ENCODE measurements at regions not wholly inside any gene's neighbourhood (a gene's known extent, or its start where the extent isn't known, plus 50 kb on each side); places are given as distances from the start of the nearest gene placed in this dataset.
A peak's percentile ranks its signal among the peaks of the same experiment; 100 is the strongest.

DNA sequence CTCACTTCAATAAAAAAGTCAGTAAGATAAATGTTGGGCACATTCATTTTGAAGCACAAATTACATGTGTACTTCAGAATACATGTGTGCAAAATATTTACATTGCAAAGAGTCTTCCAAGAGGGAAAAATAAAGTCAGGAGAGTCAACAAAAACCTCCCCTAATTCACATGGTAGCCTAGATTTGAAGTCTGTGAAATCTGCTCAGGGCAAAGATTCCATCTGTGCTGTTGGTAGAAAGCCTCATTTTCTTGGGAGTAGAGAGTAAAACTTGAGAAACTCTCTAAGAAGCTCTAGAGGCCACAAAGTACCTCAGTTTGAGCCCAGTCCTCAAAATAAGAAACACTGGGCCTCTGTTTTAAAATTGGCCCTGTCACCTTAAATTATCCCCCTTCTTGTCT lies 303.4 kb downstream of the RAB28 start:
- DNase-seq: no peak

GRCh38 chr4:13178621-13179020 lies 305.5 kb downstream of the RAB28 start:
- DNase-seq: no peak

DNA sequence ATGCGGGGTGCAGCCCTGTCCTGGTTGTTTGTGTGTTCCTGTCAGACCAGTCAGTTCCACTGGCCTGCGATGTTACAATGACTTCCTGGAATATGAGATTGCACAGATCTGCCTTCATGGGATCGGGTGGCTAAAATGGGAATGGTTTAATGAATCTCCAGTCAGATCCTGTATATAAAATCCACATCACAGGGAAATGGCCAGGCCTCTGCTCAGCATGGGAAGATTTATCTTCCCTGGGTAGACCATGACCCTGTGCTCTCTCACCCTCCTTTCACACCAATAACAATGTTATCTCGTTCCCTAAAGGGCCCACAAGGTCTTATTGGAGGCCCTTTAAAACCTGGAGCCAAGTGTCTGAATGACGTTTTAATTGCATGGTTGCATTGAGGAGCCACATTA lies 307.4 kb downstream of the RAB28 start:
- DNase-seq: no peak

DNA sequence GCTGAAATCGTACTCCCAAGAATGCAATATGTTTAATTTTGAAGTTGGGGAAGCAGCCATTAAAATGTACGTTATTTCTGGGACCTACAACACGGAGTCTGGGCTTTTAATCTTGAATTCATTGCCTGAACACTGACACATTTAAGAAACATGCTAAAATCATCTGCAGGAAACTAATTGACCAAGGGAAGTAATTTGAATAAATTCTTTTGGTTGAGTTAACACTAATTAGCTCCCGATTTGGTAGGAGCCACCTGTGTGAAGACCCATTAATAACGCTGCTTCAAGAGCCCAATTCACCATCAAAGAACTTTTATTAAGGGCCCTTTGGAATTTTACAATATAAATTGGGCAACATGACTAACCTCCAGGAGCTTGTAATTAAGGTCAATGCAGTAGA lies 309.2 kb downstream of the RAB28 start:
- DNase-seq: no peak

DNA sequence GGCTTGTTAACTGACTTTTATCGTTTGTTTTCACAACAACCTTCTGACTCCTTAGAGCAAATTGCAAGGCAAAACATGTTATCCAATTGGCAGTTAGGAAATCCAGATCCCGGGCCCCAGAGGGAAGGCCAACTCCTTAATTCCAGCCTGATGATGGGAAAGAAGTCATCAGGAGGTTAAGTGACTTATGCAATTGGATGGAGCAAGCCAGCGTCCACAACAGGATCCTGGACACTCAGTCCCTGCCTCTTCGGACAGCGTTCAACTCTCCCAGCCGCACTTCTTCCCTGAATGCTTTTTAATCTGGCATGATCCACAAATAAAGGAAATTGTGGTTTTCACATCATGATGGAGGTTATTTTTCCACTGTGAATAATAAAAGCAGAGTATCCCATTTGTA lies 310.1 kb downstream of the RAB28 start:
- no peak for DNase-seq

DNA sequence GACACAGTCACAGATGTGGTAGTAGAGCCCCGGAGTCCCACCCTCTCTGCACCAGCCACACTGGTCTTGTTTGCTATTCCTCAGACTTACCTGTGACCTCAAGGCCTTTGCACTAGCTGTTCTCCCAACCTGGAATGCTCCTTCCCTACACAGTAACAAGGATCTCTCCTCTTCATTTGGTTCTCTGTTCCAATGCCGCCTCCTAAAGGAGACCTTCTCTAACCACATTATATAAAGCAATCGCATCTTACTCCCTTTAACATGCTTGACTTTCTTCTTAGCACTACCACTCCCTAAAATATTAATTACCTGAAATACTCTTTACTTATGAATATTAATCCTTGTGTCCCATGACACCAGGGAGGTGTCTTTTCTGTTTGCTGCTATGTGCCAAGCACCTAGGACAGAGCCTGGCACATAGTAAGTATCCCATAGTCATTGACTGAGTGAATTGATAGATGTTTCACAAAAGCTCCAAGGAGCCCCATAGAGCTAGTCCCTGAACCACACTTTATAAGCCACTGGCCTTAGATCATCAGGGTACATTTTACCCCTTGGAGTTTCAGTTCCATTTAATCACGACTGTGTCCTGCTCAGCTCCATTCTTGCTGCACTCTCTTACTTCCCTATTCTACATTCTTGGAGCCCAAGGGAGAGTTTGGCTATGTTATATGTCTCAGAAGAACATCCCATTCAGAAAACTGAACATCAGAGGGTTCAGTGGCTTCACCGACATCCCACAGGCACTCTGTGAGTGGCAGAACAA lies 312.7 kb downstream of the RAB28 start:
- no peak for DNase-seq

DNA sequence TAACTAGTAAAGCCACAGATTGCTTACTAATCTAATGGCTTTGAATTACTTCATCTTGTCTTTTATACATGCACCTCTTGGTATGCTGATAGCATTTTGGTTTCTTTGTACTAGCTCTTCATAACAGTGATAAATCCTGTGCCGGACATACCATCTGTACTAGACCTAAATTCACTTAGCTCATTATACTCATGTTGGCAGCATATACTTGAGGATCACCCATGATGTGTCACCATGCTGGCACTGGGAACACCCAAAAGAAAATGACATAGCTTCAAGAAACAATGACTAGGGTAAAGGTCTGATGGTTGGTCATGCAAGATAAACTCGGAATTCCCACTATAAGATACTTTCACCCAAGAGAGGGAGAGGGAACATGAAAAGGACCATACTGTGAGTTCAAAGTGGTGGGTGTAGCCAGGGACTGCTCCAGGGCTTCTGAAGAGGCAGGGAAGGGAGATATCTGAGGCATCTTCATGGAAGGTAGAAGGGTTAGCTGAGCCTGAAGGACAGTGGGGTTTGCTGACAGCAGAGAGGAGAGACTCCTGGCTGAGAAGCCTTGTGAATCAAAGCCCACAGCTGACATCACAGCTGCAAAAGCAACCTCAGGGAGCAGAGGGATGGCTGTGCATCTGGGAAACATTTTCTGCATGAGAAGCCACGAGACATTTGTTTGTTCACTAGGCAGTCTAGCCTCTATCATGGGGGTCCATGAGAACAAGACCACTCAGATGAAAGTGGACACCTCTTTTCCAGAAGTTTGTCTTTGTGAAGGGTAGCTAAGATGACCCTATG lies 314.2 kb downstream of the RAB28 start:
- no peak for DNase-seq

GRCh38 chr4:13168326-13168725 lies 315.8 kb downstream of the RAB28 start:
- no peak for DNase-seq

- DNase-seq: no peak
These were observed 317.9 kb downstream of the RAB28 start for GRCh38 chr4:13166214-13166613.

DNA sequence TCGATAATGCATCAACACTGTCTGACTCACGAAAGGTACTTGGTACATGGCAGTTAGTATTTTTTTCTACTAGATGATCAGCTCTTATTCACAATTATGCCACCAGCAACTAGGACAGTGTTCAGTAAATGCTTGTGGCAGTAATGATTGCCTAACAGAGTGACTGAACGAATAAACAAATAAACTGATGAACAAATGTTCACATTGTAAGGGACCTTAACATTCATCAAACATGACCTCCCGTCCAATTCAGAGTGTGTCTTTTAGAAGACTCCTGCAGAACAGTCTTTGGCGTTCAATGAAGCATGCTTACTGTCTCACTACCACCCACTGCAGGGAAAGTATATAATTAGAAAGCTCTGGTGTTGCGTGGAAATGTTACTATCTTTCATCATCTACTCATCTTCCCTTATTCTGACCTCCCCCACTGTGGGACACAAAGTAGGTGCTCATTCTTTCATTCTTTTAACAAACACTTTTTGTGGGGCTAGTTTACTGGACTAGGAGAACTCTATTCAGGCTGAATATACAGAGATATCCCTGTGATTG lies 319.3 kb downstream of the RAB28 start:
- DNase-seq: no peak

- DNase-seq: peak; percentile 2
These were observed 321.3 kb downstream of the RAB28 start for GRCh38 chr4:13162886-13163285.

- DNase-seq: peak; percentile 5
These were observed 323.2 kb downstream of the RAB28 start for GRCh38 chr4:13160920-13161319.

- DNase-seq: no peak
These were observed 325.0 kb downstream of the RAB28 start for GRCh38 chr4:13159041-13159620.

GRCh38 chr4:13151194-13151593 lies 332.9 kb downstream of the RAB28 start:
- no peak for DNase-seq

- DNase-seq: no peak
These were observed 340.7 kb downstream of the RAB28 start for GRCh38 chr4:13143222-13144070.

GRCh38 chr4:13142726-13143125 lies 341.4 kb downstream of the RAB28 start:
- DNase-seq: no peak

DNA sequence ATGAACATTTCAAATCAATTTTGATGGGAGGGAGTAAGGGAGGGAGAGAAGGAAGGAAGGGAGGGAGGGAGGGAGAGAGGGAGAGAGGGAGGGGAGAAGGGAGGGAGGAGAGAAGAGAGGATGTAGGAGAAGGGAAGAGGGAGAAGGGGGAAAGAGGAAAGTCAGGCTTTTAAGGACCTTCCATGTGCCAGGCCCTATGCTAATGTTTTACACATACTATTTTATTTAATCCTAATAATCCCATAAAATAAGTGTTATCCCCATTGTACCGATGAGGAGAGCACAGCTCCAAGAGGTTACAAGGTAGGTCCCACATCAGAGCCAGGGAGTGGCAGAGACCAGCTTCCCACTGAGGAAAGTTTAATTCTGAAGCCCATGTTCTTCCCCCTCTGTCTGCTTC lies 341.9 kb downstream of the RAB28 start:
- no peak for DNase-seq

DNA sequence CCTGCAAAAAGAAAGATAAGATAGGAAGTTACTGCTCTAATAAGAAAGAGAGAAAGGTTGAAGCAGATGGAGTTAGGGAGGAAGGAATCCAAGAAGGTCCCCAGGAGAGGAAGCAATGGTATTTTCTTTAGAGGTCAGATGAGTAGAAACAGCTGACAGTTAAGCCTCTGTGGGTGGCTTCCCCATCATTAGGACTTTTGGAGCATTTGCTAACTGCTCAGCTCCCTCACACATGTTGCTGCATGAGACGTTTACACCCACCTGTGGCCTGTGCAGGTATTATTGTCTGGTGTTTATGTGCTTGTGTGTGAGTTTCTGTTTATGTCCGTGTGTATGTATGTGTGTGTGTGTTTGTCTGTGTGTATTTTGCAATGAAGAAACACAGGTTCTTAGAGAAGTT lies 346.8 kb downstream of the RAB28 start:
- DNase-seq: no peak

DNA sequence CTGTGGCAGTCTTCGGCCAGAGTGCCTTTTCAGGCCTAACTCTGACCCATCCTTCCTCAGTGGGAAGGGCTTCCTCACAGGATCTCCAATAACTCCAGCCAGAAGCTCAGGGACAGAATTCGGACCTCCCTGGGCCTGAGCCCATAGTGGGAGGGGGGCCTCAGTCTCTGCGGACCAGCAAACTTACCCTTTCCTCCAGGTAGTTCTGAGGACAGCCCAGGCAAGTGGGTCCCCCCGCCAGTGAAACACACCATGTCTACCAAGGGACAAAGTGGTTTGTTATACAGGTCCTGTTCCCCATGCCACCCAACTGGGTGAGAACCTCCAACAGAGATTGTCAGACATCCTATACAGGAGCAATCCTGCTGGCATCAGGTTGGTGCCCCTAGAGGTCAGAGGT lies 350.4 kb downstream of the RAB28 start:
- no peak for DNase-seq

- no peak for DNase-seq
These were observed 353.3 kb downstream of the RAB28 start for GRCh38 chr4:13130848-13131247.

GRCh38 chr4:13129095-13129494 lies 355.0 kb downstream of the RAB28 start:
- DNase-seq: no peak

Measured in fibroblast of skin of abdomen (primary cell).